IPS-15b (cell line): ENCODE measurements at regions not wholly inside any gene's neighbourhood (a gene's known extent, or its start where the extent isn't known, plus 50 kb on each side); places are given as distances from the start of the nearest gene placed in this dataset.

Experiments used
- H3K27me3 ChIP-seq: one replicate; pipeline ENCODE4 v1.6.1; 2013; ENCODE audit warnings: low read length; ENCODE audit not compliant: control insufficient read depth, insufficient read depth
- H3K36me3 ChIP-seq: one replicate; pipeline ENCODE4 v1.6.1; 2013; ENCODE audit warnings: low read length; ENCODE audit not compliant: control insufficient read depth, insufficient read depth
- H3K4me1 ChIP-seq: one replicate; pipeline ENCODE4 v1.6.1; 2013; ENCODE audit warnings: mild to moderate bottlenecking, low read length; ENCODE audit not compliant: control insufficient read depth, insufficient read depth
- H3K4me3 ChIP-seq: one replicate; pipeline ENCODE4 v1.5.1; 2013; ENCODE audit warnings: low read depth, low read length
- H3K9ac ChIP-seq: one replicate; pipeline ENCODE4 v1.6.1; 2013; ENCODE audit warnings: low read depth, mild to moderate bottlenecking, low read length
- H3K9me3 ChIP-seq: one replicate; pipeline ENCODE4 v1.6.1; 2013; ENCODE audit warnings: mild to moderate bottlenecking, low read length; ENCODE audit not compliant: control insufficient read depth, insufficient read depth

DNA sequence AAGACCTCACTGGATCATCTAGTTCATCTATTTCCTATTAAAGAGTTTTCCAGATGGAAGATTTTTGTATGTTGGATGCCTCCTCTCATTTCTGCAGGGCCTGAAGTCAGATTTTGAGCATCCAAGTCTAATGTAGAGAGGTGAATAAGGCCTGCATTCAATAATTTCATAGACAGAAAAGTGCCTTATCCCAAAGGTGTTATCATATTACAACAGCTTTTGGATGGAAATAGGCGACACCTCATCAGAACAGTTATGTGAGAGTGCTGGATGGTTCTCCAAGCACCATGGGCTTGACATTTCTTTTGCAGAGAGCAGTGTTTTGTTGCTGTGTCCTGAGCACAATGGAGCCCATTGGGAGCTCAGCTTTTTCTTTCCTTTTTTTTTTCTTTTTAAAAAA lies 162.4 kb upstream of the MEOX2 start:
- Histone ChIP-seq H3K27me3 (no peaks in the 10 kb centered on the region), H3K9me3 (no peaks in the 10 kb centered on the region), H3K9ac (no peak overlapping the region), H3K4me1 (no peaks in the 10 kb centered on the region), H3K36me3 (no peaks in the 10 kb centered on the region), H3K4me3 (no peak overlapping the region)

DNA sequence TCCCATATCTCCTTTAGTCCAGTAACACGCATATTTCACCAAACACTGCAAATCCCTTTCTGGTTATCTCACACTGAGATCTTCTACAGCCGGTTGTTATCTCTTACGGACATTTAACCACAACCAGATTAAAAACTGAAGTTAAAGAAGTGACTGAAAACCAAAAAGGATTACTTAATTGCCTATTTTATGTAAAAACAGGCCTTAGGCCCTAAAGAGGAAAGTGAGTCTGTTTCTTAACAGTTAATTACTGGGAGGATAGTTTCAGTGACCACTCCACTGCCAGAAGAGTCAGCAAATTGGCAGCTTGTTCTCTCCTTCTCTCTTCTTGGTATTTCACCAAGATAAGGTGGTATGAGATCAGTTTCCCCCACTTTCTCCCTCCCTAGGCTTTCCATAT lies 161.9 kb upstream of the MEOX2 start:
- H3K4me3 ChIP-seq: no peak overlapping the region
- H3K36me3 ChIP-seq: no peaks in the 10 kb centered on the region
- H3K9ac ChIP-seq: no peak overlapping the region
- no peaks in the 10 kb centered on the region for H3K9me3 ChIP-seq
- H3K4me1 ChIP-seq: no peaks in the 10 kb centered on the region
- no peaks in the 10 kb centered on the region for H3K27me3 ChIP-seq

DNA sequence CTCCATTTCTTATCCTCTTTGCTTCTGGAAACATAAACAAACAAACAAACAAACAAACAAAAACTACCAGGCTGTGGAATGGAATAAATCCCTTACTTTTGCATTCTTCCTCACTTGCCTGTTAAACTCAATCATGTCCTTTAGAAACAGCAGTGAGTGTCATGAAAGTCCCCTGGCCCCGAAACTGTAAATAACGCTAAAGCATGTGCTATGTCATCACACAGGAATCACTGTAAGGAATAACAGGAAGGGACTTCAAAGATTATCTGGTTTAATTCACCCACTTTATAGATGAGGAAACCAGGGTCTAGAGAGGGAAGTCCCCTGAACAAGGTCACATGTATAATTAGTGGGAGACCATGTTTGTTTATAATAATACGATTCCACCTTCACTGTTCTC lies 159.4 kb upstream of the MEOX2 start:
- H3K9me3 ChIP-seq: no peaks in the 10 kb centered on the region
- H3K27me3 ChIP-seq: no peaks in the 10 kb centered on the region
- H3K4me3 ChIP-seq: no peak overlapping the region
- H3K36me3 ChIP-seq: no peaks in the 10 kb centered on the region
- H3K9ac ChIP-seq: no peak overlapping the region
- H3K4me1 ChIP-seq: no peaks in the 10 kb centered on the region

DNA sequence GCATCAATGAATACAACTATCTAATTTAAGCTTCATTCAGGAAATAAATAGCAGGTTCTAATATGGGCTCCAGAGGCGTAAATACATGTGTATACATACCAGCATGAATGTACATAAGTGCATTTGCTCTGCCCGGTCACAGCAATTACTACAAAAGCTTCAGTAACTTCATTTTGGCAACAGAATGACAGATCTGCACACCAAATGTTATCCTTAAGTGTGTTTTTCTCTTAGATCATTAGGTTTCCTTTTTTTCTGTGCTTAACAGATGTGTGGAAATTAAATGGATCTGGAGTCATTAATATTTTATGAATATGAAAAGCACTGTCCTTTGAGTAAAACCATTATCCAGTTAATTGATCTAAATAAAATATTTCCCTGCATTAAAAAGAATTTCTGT lies 159.0 kb upstream of the MEOX2 start:
- Histone ChIP-seq H3K4me1 (no peaks in the 10 kb centered on the region), H3K27me3 (no peaks in the 10 kb centered on the region), H3K36me3 (no peaks in the 10 kb centered on the region), H3K4me3 (no peak overlapping the region), H3K9me3 (no peaks in the 10 kb centered on the region), H3K9ac (no peak overlapping the region)

DNA sequence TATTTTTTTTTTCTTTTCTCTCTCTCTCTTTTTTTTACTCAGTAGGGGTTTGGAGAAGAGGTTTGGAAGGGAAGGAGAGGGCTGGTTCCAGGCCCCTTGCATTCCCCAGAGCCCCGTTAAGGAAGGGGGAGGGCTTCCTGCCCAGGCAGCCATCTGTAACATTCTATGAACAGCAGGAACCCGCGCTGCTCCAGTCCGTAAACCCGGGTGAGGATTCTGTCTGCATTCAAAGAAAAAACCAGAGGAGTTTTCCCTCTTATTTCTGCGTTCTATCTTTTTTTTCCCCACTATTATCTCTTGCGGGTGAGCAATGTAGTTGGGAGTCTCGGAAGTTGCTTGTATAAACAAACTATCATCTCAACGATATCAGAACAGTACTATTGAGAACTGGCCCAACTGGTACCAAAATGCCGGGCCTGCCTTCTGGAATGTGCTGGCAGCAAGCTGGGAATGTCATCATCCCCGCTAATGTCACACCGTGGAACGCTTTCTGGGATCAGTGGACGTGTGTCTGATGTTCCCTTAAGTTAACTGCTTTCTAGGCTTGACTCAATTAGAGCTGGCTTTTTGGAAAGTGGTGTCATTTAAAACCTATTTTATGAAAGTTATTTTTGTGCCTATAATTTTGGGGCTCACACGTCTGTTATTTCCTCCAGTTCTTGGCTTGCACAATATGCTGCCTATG lies 153.1 kb upstream of the MEOX2 start:
- Histone ChIP-seq H3K36me3 (no peaks in the 10 kb centered on the region), H3K9ac (peak overlapping the region; percentile 28), H3K27me3 (no peaks in the 10 kb centered on the region), H3K4me3 (peak overlapping the region; percentile 30), H3K4me1 (peaks cover 4% of the 10 kb centered on the region), H3K9me3 (no peaks in the 10 kb centered on the region)

DNA sequence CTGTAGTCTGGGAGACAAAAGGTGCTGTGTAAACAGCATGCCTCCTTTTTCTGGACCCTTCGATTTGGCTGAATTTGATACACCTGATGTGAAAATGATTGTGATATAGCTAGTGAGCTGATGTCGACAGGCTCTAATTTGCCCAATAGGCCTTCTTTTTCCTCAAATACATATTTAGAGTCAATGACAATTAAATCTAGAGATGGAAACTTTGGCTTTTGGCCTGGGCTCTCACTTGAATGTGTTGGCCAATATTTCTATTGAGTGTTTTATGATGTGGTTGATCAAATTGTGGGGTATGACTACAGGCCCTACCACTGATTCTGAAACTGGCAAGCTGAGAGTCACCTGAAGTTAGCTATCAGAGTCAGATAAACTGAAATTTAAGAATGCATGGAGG lies 151.8 kb upstream of the MEOX2 start:
- H3K36me3 ChIP-seq: no peaks in the 10 kb centered on the region
- no peaks in the 10 kb centered on the region for H3K27me3 ChIP-seq
- peaks cover 4% of the 10 kb centered on the region for H3K4me1 ChIP-seq
- no peak overlapping the region for H3K9ac ChIP-seq
- no peak overlapping the region for H3K4me3 ChIP-seq
- H3K9me3 ChIP-seq: no peaks in the 10 kb centered on the region

DNA sequence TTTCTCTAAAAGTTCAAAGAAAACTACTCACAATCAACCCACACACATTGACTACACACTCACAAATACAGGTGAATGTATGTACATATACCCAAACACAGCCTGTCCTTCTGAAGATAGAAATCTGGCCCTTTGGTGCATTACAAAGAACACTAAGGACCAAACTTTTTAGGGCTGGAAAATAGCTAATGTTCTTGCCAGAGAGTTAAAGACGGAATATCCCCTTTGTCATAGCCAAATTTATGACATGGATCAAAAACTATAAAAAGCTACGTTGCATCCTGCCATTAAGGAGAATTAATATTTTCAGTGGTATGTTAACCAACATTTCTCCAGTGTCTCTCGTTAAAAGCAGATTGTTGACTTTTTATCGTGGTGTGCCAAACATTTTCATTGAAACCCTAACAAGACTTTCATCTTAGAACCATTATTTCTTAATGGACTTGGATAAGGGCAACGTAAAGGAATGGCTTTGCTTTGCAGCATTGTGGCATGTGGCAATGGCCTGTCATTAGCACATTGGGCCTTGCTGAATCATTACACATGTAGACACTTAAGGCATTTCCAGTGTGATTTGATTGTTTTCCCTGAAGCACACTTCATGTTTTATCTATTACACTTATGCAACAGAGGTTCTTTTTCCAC lies 150.9 kb upstream of the MEOX2 start:
- H3K9me3 ChIP-seq: no peaks in the 10 kb centered on the region
- peaks cover 4% of the 10 kb centered on the region for H3K4me1 ChIP-seq
- no peak overlapping the region for H3K4me3 ChIP-seq
- no peak overlapping the region for H3K9ac ChIP-seq
- no peaks in the 10 kb centered on the region for H3K27me3 ChIP-seq
- H3K36me3 ChIP-seq: no peaks in the 10 kb centered on the region

DNA sequence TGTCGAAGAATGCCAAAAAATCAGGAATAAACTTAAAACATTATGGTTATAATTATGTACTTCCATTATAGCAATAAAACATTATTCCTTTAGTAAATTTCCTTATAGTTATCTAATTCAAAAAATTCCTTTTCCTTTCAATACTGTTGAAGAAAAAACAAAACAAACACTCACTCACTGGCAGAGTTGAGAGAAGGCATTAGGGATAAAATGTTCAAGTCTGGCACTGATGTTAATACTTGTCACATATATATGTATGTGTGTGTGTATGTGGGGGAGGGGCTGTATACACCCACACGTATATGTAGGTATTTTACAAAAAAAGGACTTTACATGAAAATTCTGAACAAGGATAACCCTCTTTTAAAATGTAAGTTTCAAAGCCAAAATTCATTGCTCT lies 150.2 kb upstream of the MEOX2 start:
- Histone ChIP-seq H3K36me3 (no peaks in the 10 kb centered on the region), H3K9me3 (no peaks in the 10 kb centered on the region)

DNA sequence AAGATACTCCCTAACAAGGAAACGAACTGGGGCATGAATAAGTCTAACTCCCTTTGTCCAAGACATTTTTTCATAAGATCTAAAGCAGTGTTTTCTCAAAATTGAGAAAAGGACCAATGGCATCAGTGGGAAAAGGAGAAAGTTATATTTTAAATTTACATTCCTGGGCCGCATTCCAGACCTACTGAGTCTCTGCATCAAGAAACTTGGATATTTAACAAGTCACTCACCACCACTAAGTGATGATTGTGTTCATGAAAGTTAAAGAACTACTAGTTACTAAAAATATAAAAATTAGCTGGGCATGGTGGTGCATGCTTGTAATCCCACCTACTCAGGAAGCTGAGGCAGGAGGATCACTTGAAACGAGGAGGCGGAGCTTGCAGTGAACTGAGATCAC lies 149.6 kb upstream of the MEOX2 start:
- no peak overlapping the region for H3K4me3 ChIP-seq
- H3K4me1 ChIP-seq: peaks cover 4% of the 10 kb centered on the region
- H3K9me3 ChIP-seq: no peaks in the 10 kb centered on the region
- no peaks in the 10 kb centered on the region for H3K27me3 ChIP-seq
- no peak overlapping the region for H3K9ac ChIP-seq
- no peaks in the 10 kb centered on the region for H3K36me3 ChIP-seq

More for the DNA sequence above, 150.2 kb upstream of the MEOX2 start:
- no peaks in the 10 kb centered on the region for H3K27me3 ChIP-seq
- H3K9ac ChIP-seq: no peak overlapping the region
- peaks cover 4% of the 10 kb centered on the region for H3K4me1 ChIP-seq
- H3K4me3 ChIP-seq: no peak overlapping the region

DNA sequence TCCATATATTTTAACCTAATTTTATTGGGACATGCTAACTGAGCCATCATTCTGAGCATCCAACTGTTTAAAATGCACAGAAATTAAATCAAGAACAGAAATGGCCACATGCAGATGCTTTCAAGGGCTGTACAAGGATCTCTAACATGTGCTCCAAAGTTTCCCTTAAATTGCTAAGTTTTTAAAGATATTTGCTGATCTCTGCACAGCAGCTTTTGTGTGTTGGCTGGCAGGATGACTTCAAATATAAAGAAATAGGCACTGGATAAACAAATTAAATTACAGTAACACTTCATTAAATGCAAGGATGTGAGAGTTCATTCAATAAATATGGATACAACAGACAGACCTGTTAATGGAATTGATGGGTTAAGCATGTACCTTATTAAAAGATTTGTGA lies 148.0 kb upstream of the MEOX2 start:
- H3K9ac ChIP-seq: no peak overlapping the region
- H3K4me3 ChIP-seq: no peak overlapping the region
- no peaks in the 10 kb centered on the region for H3K4me1 ChIP-seq
- no peaks in the 10 kb centered on the region for H3K27me3 ChIP-seq
- no peaks in the 10 kb centered on the region for H3K36me3 ChIP-seq
- no peaks in the 10 kb centered on the region for H3K9me3 ChIP-seq

DNA sequence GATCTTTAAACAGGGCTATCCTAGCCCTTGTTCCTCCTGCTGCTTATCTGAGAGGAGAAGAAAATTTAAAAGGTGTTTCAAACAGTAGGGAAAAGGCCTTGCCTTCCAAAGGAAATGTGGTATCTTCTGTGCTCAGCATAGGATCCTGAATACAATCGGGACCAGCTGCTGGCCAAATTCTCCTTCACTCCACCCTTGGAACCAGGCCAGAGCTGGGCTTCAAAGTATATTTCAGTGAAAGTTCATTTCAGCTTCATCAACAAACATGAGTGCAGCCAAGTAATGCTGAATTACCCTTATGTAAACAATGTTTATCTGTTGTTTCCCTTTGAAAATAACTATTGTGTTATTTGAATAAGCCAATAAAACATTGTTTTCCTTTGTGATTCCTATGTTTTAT lies 146.5 kb upstream of the MEOX2 start:
- Histone ChIP-seq H3K9me3 (no peaks in the 10 kb centered on the region), H3K4me3 (no peak overlapping the region), H3K9ac (no peak overlapping the region), H3K27me3 (no peaks in the 10 kb centered on the region), H3K4me1 (no peaks in the 10 kb centered on the region), H3K36me3 (no peaks in the 10 kb centered on the region)

DNA sequence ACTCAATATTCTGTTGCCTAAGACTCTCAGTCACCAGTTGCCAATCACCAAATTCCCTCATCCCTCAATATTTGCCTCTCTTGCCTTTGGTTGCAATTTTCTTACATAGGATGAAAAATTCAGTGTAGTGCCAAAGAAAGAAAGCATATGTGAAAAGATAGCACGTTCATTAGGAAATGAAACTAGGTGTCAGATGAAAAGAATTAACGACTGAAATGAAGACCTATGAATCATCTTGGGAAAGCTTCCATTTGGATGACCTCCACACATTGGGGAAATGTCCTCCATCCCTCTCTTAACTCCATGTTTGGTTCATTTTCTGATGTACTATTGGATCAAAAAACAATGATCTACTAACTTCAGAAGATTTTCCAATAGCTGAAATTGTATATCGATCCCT lies 145.1 kb upstream of the MEOX2 start:
- Histone ChIP-seq H3K4me3 (no peak overlapping the region), H3K4me1 (no peaks in the 10 kb centered on the region), H3K9me3 (no peaks in the 10 kb centered on the region), H3K36me3 (no peaks in the 10 kb centered on the region), H3K9ac (no peak overlapping the region), H3K27me3 (no peaks in the 10 kb centered on the region)
